Uterus (tissue), 2 donors: ENCODE measurements at regions not wholly inside any gene's neighbourhood (a gene's known extent, or its start where the extent isn't known, plus 50 kb on each side); places are given as distances from the start of the nearest gene placed in this dataset.
"Not testable (repeated sequence)": the region's sequence is repeated elsewhere in the genome, so short reads cannot be mapped to it uniquely, and the experiment has no call there.

ENCODE experiments used
- CTCF ChIP-seq, 4 experiments: fragments of 200-600 bp in 2 of 4; fragments of 450-650 bp in 2 of 4; sonication (generic) in 2 of 4; IDR thresholded peaks; one replicate each; pipeline ENCODE4 v1.5.1; 2016 to 2019; ENCODE audit warnings: antibody characterized with exemption in 4 of 4, mild to moderate bottlenecking in 2 of 4, moderate library complexity in 1 of 4
- POLR2A ChIP-seq, 2 donors: fragments of 450-650 bp; IDR thresholded peaks; one replicate each; pipeline ENCODE4 v1.6.1; 2016; ENCODE audit warnings: antibody characterized with exemption in 2 of 2, mild to moderate bottlenecking in 1 of 2, moderate library complexity in 1 of 2

- not testable (repeated sequence) for TF ChIP-seq CTCF, POLR2A (IDR thresholded peaks at IDR 0.05)
Measured at GRCh38 chr3:82542556-82542955, 781.1 kb upstream of the GBE1 start.
